GM19468 (cell line): ENCODE measurements at regions not wholly inside any gene's neighbourhood (a gene's known extent, or its start where the extent isn't known, plus 50 kb on each side); places are given as distances from the start of the nearest gene placed in this dataset.
"Not testable (repeated sequence)": the region's sequence is repeated elsewhere in the genome, so short reads cannot be mapped to it uniquely, and the experiment has no call there.

ENCODE experiments used
- ATAC-seq: cut with Tn5 transposase; IDR thresholded peaks from one replicate; pipeline ENCODE4 v1.9.1; 2021; ENCODE audit warnings: mild to moderate bottlenecking, moderate library complexity, moderate number of reproducible peaks; ENCODE audit not compliant: unreplicated experiment; ENCODE audit errors: extremely low read depth

DNA sequence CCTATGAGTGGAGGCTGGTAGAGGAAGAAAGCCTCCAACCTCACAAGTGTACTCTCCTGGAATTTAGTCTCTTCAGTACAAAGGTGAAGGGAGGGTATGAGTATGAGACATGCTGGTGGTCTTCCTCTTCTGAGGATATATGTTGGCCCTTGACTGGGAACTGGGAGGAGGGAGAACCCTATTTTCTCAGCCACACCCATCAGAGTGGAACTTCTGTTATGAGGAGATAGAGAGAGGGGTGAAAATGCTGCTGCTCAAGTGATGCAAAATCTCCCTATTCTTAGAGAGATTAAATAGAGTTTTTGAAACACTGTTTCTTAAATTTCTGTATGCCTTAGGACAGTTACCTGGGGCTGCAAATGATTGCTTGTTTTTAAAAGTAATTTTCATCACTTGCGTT is 203.4 kb upstream of the PRR16 start:
- ATAC-seq, result no peak

- no peak for ATAC-seq
Observed at GRCh38 chr5:120270498-120270897, 193.6 kb upstream of the PRR16 start.

DNA sequence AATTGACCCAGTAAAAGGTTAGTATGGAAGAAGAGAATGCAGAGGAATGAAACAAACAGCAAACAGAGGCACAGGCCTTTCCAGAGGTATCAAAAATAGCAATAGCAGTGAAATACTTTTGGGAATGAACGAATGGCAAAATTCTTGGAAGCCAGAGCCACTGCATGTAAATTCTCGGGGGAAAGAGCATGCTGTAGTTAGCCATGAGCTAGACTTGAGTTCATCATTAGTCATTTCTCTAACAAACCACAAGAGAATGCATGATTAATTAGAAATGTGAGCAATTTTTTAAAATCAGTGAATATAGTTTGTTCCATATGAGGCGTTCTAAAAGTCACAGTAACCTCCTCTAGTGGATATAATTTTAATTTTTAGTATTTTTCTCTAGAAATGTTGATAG is 170.3 kb upstream of the PRR16 start:
- ATAC-seq, result no peak

DNA sequence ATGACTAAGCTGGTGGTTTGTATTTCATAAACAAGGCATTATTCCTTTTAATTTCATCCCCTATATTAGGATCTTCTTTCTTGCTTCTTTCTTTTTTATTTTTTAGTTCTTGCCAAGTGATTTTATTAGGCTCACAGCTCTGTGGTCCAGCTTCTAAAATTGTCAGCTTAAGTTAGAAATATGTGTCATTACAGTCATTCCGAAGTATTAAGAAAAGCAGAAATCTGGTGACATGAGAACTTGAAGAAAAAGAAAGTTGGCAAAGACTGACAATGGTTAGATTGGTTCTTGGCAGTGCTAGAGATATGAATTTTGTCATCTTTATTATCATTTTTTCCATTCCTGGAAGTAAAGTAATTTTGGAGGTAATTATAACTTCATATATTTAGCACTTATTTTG is 166.5 kb upstream of the PRR16 start:
- no peak for ATAC-seq

DNA sequence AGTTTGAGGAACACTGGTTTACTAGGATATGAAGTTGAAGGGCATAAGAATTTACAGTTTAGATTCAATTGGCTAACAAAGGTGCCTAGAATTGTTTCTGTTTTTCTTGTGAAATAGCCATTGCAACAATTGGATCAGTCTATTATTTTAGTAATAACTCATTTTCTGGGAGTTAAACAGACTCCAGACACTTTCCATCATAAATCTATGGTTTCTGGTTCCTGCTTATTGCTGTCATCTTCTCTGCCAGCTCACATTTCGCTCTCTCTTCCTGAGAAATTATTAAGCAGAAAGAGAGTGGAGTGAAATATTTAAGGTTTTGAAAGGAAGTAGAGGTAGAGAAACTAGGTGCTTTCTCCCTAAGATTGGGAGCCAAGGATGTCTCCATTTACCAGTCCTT is 165.1 kb upstream of the PRR16 start:
- ATAC-seq, result no peak

DNA sequence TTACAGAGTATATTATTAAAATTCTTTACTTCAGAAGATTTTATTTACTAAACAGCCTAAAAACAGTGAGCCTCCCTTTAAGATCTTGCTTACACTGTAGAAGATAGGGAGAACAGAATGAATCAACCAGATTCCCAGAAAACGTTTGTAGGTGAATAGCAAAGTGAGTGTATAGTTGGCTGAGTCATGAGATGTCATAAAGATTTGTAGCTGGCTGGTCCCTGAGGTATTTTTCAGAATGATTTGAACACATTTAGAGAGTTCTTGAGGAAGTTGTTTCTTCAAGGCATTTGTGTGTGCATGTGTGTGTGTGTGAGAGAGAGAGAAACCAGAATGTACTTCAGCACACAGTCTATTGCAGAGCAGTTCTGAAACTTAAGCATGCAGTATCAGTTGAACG is 159.4 kb upstream of the PRR16 start:
- no peak for ATAC-seq

GRCh38 chr5:120306303-120306702 is 157.8 kb upstream of the PRR16 start:
- ATAC-seq, result no peak

GRCh38 chr5:120314191-120314590 is 149.9 kb upstream of the PRR16 start:
- no peak for ATAC-seq

- no peak for ATAC-seq
Observed at GRCh38 chr5:120320626-120321025, 143.5 kb upstream of the PRR16 start.

DNA sequence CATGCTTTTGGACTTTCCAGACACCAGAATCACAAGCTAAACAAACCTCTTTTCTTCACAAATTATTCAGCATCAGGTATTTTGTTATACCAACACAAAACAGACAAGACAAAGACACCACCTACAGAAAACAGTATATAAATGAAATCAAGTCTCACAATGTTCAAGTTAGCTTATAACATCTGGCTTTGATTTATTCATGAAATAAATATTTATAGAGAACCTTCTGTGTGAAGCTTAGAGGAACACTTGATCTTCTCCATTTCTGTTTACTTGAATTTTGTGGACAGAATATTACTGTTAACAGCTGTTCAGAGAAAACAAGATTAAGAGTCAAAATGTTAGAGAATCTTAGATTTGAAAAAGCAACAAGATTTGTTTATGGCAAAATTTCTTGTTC is 137.4 kb upstream of the PRR16 start:
- ATAC-seq, result no peak

DNA sequence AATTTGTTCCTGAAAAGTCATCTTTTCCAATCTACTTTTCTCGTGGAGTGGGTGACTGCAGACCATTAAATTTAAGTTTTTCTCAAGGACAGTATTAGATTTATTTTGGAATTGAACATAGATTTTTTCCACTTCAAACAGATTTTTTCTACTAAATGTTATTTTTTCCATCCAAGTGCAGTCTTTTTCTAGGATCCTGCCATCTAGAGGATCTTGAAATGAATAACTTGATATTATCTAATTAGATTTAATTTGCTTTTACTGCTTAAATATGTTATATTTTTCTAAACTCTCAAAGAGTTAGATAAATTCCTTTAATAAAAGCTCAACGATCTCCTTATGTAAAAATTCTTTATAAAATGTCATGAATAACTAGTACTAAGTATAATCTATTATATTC is 136.9 kb upstream of the PRR16 start:
- no peak for ATAC-seq

GRCh38 chr5:120329095-120329494 is 135.0 kb upstream of the PRR16 start:
- ATAC-seq, result no peak

GRCh38 chr5:120330558-120330957 is 133.5 kb upstream of the PRR16 start:
- no peak for ATAC-seq

DNA sequence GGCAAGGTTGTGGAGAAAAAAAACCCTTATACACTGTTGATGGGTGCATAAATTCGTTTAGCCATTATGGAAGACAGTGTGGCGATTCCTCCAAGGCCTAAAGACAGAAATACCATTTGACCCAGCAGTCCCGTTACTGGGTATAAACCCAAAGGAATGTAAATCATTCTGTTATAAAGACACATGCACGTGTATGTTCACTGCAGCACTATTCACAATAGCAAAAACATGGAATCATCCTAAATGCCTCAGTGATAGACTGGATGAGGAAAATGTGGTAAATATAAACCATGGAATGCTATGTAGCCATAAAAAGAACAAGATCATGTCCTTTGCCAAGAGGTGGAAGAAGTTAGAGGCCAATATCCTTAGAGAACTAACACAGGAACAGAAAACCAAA is 119.9 kb upstream of the PRR16 start:
- no peak for ATAC-seq

DNA sequence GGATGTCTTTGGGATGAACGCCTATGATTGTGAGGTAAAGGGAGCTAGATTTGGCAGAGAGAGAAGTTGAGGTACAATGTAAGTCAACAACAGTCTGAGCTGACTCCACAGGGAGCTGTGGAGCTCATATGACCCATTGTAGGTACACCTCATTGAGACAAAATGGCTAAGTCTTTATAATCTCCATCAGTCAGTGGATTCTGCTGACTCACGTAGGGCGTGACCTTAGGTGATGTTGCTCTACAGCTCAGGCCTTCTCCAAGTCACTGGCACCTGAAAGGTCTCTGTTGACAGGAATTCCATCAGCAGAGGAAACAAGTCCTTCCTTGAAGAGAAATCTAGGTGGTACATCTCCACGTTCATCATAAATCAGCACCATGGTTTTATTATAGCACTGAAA is 118.2 kb upstream of the PRR16 start:
- no peak for ATAC-seq

GRCh38 chr5:120351071-120351470 is 113.0 kb upstream of the PRR16 start:
- not testable (repeated sequence) for ATAC-seq

DNA sequence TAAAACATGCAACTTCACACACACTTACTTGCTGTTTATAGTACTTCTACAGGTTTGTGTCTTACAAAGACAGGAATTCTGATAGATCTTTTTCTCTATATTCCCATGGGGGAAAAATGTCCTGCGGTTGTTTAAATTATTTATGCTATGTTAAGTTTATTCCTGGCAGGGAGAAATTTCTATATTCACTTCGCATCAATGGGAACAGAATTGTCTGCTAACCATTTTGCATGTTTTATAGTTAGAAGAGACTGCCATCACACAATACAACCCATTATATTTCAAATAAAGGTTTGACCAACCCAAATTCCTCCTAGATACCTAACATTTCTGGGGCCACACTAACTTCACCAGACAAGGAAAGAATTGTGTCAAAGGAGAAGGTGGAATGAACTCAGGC is 110.0 kb upstream of the PRR16 start:
- no peak for ATAC-seq

DNA sequence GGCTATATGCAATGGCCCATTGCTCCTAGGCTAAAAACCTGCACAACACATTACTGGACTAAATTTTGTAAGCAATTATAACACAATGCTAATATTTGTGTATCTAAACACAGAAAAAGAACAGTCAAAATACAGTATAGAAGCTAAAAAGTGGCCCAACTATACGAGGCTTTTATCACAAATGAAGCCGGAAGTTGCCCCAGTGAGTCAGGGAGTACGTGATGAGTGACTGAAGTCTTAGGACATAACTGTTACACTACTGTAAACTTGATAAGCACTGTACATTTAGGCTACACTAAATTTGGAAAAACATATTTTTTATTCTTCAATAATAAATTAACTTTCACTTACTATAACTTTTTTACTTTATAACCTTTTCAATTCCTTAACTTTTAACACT is 105.2 kb upstream of the PRR16 start:
- no peak for ATAC-seq

DNA sequence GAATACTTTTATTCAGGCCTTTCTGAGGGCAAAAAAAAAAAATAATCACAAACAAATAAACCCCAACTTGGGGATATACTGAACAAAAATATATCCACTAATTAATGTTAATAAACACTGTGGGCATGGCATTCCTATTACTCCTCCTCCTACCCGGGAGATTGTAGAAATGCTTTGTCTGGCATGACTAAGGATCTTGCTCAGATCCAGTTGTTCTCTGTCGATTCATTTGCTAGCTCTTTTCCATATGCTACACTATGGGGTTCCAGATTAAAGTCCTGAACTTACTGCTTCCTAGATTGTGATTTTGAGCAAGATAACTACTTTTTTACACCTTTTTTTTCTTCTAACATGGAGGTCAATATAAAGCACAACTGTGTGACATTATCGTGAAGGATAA is 102.2 kb upstream of the PRR16 start:
- ATAC-seq, result no peak

GRCh38 chr5:120362426-120362825 is 101.7 kb upstream of the PRR16 start:
- no peak for ATAC-seq

GRCh38 chr5:120365656-120366446 is 98.2 kb upstream of the PRR16 start:
- ATAC-seq, result no peak

GRCh38 chr5:120367896-120368634 is 96.0 kb upstream of the PRR16 start:
- no peak for ATAC-seq
